Effector memory CD8-positive, alpha-beta T cell (primary cell): ENCODE measurements at regions not wholly inside any gene's neighbourhood (a gene's known extent, or its start where the extent isn't known, plus 50 kb on each side); places are given as distances from the start of the nearest gene placed in this dataset.
"Not testable (repeated sequence)": the region's sequence is repeated elsewhere in the genome, so short reads cannot be mapped to it uniquely, and the experiment has no call there.

Source experiments
- ATAC-seq: fragments of 150-1000 bp; cut with Tn5 transposase; replicated peaks from 2 replicates; pipeline ENCODE4 v1.10.0; 2021; ENCODE audit warnings: mild to moderate bottlenecking, moderate library complexity
- DNase-seq, 3 experiments: peaks; one replicate each; pipeline ENCODE4 v3.0.0; 2021
- H3K27ac Mint-ChIP-seq, 2 donors: one replicate each; pipeline ENCODE4 v1.8.0; 2022; ENCODE audit warnings: mild to moderate bottlenecking in 2 of 2, mixed read lengths in 2 of 2, moderate library complexity in 2 of 2
- H3K27me3 Mint-ChIP-seq, 2 donors: one replicate each; pipeline ENCODE4 v1.8.0; 2022; ENCODE audit warnings: mixed read lengths in 2 of 2
- H3K36me3 Mint-ChIP-seq: one replicate; pipeline ENCODE4 v1.8.0; 2022; ENCODE audit warnings: mild to moderate bottlenecking, moderate library complexity, mixed read lengths; ENCODE audit not compliant: insufficient read depth
- H3K4me1 Mint-ChIP-seq, 2 donors: one replicate each; pipeline ENCODE4 v1.8.0; 2022; ENCODE audit warnings: low read depth in 2 of 2, mixed read lengths in 2 of 2
- H3K4me3 Mint-ChIP-seq, 2 donors: one replicate each; pipeline ENCODE4 v1.8.0; 2022; ENCODE audit warnings: mild to moderate bottlenecking in 2 of 2, mixed read lengths in 2 of 2, moderate library complexity in 2 of 2
- H3K9me3 Mint-ChIP-seq, 2 donors: one replicate each; pipeline ENCODE4 v1.8.0; 2022; ENCODE audit warnings: mixed read lengths in 2 of 2

DNA sequence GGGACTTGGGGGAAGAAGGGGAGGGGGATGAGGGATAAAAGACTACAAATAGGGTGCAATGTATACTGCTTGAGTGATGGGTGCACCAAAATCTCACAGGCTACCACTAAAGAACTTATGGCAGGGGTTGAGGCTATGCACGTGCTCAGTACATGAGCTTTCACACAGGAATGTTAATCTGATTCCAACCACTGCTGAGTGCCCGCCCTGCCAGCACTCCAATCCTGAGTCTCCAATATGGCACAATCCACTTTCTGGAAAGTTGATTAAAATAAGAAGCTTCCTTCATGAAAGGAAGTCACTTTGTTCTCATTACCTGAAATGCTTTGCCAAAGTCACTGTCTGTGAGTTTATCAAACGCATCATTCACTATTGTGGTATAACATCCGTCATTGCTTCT lies 463.0 kb downstream of the IRS2 start:
- Mint-ChIP-seq H3K27ac (no peak overlapping the region), H3K27me3 (no peaks in the 10 kb centered on the region), H3K9me3 (peaks cover 4 to 9% of the 10 kb centered on the region in 2 donors), H3K4me3 (no peak overlapping the region), H3K36me3 (no peaks in the 10 kb centered on the region), H3K4me1 (no peaks in the 10 kb centered on the region)
- ATAC-seq (no peak), DNase-seq (no peak)

DNA sequence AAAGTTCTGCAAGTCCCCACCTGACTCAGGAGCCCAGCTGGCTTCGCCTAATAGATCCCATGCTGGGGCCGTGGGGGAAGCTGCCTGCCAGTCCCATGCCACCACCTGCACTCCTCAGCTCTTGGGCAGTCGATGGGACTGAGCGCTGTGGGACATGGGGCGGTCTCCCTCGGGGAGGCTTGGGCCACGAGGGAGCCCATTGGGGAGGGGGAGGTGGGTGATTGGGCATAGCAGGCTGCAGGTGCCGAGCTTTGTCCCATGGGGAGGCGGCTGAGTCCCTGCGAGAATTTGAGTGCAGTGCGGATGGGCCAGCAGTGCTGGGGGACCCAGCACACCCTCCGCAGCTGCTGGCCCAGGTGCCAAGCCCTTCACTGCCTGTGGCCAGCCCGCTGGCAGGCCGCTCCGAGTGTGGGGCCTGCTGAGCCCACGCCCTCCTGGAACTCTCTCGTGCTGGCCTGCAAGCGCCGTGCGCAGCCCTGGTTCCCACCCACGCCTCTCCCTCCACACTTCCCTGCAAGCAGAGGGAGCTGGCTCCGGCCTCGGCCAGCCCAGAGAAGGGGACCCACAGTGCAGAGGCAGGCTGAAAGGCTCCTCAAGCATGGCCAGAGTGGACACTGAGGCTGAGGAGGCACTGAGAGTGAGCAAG lies 467.3 kb downstream of the IRS2 start:
- no peaks in the 10 kb centered on the region for H3K27me3 Mint-ChIP-seq
- DNase-seq (no peak), ATAC-seq (no peak)
- no peaks in the 10 kb centered on the region for H3K36me3 Mint-ChIP-seq
- H3K9me3 Mint-ChIP-seq = peaks cover 5 to 9% of the 10 kb centered on the region in 2 donors
- no peaks in the 10 kb centered on the region for H3K4me1 Mint-ChIP-seq
- no peak overlapping the region for H3K4me3 Mint-ChIP-seq
- H3K27ac Mint-ChIP-seq = no peak overlapping the region

DNA sequence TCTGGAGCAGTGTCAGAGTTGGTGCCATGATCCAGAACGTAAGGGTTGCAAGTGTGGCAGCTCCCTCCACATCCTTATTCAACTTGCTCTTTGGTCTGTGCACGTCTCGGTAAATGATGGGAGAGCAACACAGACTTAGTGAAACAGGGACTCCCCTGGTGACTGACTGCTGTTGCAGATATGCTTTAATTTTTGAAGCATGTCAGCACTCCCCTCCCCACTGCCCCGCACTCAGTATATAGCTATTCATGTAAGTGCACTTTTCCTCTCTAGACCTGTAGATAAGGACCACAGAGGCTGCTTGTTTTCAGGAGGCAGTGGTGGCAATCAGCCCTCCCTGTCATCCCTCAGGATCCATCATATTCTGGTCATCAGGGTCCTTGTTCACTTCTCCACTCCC lies 470.9 kb downstream of the IRS2 start:
- no peaks in the 10 kb centered on the region for H3K36me3 Mint-ChIP-seq

DNA sequence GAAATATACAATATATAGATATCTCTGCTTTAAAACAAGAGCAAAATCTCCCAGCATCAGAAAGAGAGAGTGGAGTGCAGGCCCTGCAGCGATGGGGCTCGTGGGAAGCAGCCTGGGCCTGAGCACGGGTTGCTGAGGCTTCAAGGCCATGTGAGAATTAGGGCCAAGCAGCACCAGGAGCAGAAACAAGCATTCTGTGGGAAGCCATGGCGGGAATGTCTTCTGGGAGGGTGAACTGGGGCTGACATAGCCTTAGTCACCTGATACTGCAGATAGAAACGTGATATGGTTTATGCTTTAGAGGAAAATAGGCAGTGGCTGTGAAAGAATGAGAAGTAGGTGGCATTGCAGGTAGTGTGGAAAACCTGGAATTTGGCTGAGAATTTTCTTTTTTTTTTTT lies 472.3 kb downstream of the IRS2 start:
- Mint-ChIP-seq H3K9me3 (peaks cover 0 to 2% of the 10 kb centered on the region in 2 donors), H3K27me3 (no peaks in the 10 kb centered on the region), H3K4me3 (no peak overlapping the region), H3K4me1 (no peaks in the 10 kb centered on the region), H3K27ac (no peak overlapping the region), H3K36me3 (no peaks in the 10 kb centered on the region)
- no peak for DNase-seq
- ATAC-seq = no peak

More for the DNA sequence above, 470.9 kb downstream of the IRS2 start:
- Mint-ChIP-seq H3K27me3 (no peaks in the 10 kb centered on the region), H3K27ac (no peak overlapping the region), H3K4me3 (no peak overlapping the region), H3K9me3 (peaks cover 5 to 9% of the 10 kb centered on the region in 2 donors), H3K4me1 (no peaks in the 10 kb centered on the region)
- DNase-seq (no peak), ATAC-seq (no peak)

DNA sequence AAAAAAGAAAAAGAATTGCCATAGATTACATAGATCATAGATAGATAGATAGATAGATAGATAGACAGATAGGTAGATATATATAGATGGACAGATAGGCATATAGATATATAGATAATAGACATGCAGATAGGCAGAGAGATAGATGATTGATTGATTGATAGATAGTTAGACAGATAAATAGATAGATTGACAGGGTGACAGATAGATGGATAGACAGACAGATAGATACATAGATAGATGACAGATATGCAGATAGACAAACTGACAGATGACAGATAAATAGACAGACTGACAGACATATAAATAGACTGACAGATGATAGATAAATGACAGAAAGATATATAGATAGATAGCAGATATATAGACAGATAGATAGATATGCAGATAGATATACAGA lies 474.0 kb downstream of the IRS2 start:
- H3K4me3 Mint-ChIP-seq = no peak overlapping the region
- H3K36me3 Mint-ChIP-seq = no peaks in the 10 kb centered on the region
- H3K9me3 Mint-ChIP-seq = peaks cover 0 to 2% of the 10 kb centered on the region in 2 donors
- ATAC-seq (no peak), DNase-seq (no peak)
- H3K27ac Mint-ChIP-seq = no peak overlapping the region
- H3K4me1 Mint-ChIP-seq = no peaks in the 10 kb centered on the region
- H3K27me3 Mint-ChIP-seq = no peaks in the 10 kb centered on the region

DNA sequence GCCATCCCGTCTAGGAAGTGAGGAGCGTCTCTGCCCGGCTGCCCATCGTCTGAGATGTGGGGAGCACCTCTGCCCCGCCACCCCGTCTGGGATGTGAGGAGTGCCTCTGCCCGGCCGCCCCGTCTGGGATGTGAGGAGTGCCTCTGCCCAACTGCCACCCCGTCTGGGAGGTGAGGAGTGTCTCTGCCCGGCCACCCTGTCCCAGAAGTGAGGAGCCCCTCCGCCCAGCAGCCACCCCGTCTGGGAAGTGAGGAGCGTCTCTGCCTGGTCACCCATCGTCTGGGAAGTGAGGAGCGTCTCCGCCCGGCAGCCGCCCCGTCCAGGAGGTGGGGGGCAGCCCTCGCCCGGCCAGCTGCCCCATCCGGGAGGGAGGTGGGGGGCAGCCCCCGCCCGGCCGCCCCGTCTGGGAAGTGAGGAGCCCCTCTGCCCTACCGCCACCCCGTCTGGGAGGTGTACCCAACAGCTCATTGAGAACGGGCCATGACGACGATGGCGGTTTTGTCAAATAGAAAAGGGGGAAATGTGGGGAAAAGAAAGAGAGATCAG lies 474.9 kb downstream of the IRS2 start:
- not testable (repeated sequence) for H3K27me3 Mint-ChIP-seq, H3K36me3 Mint-ChIP-seq, ATAC-seq, H3K9me3 Mint-ChIP-seq, H3K4me3 Mint-ChIP-seq, H3K4me1 Mint-ChIP-seq, H3K27ac Mint-ChIP-seq, DNase-seq

DNA sequence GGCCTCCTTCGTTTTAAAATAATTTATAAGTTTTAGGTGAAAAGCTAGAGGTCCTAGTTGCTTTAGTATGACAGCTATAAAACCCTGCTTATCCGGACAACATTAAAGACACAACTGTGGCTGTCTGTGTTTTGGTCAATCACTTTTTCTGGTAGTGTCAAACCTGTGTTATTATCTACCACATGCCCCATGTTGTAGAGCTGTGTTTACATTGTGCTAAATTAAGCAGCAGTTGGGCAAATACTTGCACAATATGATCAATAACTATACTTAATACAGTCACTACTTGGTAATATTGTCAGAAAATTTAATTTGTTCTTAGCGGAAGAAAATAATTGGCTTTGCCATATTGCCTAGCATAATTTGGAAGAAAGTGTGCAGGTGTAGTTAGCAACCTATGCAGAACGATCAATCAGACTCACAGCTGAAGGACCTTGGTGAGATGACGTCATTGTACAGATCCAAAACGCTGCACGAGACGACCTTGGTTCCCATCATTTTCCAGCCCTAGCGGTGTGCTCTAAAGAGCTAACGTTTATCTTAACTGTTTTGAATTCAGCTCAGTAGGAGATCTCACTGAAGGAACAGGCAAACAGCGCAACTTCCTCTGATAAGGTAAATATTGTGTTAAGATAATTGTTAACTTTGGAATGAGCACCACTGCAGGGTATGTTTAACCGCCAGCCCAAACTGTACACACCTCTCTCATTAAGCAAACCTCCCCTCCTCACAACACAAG lies 476.6 kb downstream of the IRS2 start:
- ATAC-seq (no peak), DNase-seq (no peak)
- Mint-ChIP-seq H3K27ac (no peak overlapping the region), H3K36me3 (no peaks in the 10 kb centered on the region), H3K27me3 (no peaks in the 10 kb centered on the region), H3K4me1 (no peaks in the 10 kb centered on the region), H3K9me3 (peaks cover 0 to 5% of the 10 kb centered on the region in 2 donors), H3K4me3 (no peak overlapping the region)

DNA sequence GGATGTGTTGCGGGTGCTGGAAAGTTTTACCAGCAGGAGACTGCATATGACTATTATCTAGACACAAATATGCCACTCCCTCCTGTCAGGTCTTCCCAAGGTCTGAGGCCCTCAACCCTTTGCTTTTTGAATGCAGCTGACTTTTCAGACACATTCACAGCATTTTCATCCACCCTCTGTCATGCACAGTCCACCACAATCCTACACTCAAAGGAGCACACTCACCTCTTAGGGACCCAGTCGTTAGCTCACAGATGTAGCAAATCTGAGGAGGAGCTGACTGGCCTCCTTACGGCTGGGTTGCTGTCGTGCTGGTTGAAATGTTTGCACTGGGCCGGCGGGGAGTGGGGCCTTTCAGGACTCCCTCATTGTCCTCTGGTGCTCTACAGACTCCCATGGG lies 479.4 kb downstream of the IRS2 start:
- Mint-ChIP-seq H3K36me3 (no peaks in the 10 kb centered on the region), H3K9me3 (peaks cover 0 to 5% of the 10 kb centered on the region in 2 donors), H3K4me3 (no peak overlapping the region), H3K27me3 (no peaks in the 10 kb centered on the region), H3K4me1 (no peaks in the 10 kb centered on the region), H3K27ac (no peak overlapping the region)
- DNase-seq (no peak), ATAC-seq (no peak)

DNA sequence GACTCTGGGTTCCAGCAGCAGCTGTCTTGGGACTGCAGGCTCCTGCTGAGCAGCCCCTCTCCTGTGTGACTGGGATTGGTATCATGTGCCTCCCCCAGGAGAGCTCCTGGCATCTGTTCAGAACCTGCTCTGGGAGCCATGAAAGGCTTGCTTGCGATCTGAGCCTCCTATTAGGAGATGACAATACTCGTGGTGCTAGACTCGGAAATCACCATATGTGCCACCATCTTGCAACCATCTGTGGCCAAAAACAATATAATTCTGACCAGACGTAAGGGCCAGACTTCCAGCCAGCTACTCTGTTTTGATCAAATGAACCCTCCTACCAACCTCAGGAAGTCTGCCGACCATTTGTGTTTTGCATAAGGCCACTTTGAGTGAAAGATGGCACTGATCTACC lies 484.7 kb downstream of the IRS2 start:
- Mint-ChIP-seq H3K4me3 (no peak overlapping the region), H3K4me1 (no peaks in the 10 kb centered on the region), H3K27me3 (no peaks in the 10 kb centered on the region), H3K9me3 (peaks cover 0 to 4% of the 10 kb centered on the region in 2 donors), H3K36me3 (no peaks in the 10 kb centered on the region), H3K27ac (no peak overlapping the region)
- DNase-seq (no peak), ATAC-seq (no peak)

DNA sequence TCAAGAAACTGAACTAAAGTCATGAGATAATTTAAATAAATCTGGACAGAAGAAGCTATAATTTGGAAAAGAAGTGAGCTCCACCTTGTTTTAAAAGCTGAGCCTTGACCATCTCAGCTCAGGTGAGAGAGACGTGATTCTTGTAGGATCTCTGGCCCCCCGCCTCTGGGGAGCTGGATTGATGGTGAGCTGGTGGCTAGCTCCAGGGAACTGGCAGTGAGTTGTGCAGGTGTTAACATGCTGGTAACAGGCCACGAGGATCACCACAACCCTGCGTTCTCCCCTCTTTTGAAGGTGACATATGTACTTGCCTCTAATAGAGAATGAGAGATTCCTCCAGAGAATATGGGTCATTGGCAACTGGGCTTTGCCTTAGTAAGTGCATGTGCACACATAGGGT lies 485.1 kb downstream of the IRS2 start:
- no peak overlapping the region for H3K4me3 Mint-ChIP-seq
- no peak for ATAC-seq
- H3K36me3 Mint-ChIP-seq = no peaks in the 10 kb centered on the region
- peaks cover 0 to 4% of the 10 kb centered on the region in 2 donors for H3K9me3 Mint-ChIP-seq
- no peaks in the 10 kb centered on the region for H3K27me3 Mint-ChIP-seq
- DNase-seq = no peak
- no peak overlapping the region for H3K27ac Mint-ChIP-seq
- no peaks in the 10 kb centered on the region for H3K4me1 Mint-ChIP-seq

DNA sequence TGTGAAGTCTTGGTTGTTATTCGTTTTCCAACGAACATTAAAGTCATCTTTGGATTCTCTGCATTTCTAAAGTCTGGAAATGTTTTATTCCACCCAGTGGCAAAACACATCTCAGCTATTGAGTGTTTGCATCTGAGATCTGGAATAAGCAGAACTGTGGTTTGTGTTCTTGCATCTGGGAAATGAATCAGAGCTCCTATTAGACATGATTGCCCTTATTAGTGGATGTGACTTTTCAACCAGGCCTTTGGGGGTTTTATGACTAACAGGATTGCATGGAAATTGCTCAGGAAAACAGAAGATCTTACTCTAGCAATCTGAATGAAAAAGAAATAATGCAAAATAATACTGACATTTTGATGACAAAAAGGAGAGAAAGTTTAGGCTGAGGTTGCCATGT lies 488.8 kb downstream of the IRS2 start:
- ATAC-seq (no peak), DNase-seq (no peak)
- H3K4me1 Mint-ChIP-seq = no peaks in the 10 kb centered on the region
- no peaks in the 10 kb centered on the region for H3K27me3 Mint-ChIP-seq
- no peak overlapping the region for H3K4me3 Mint-ChIP-seq
- peaks cover 0 to 4% of the 10 kb centered on the region in 2 donors for H3K9me3 Mint-ChIP-seq
- H3K27ac Mint-ChIP-seq = no peak overlapping the region
- no peaks in the 10 kb centered on the region for H3K36me3 Mint-ChIP-seq

DNA sequence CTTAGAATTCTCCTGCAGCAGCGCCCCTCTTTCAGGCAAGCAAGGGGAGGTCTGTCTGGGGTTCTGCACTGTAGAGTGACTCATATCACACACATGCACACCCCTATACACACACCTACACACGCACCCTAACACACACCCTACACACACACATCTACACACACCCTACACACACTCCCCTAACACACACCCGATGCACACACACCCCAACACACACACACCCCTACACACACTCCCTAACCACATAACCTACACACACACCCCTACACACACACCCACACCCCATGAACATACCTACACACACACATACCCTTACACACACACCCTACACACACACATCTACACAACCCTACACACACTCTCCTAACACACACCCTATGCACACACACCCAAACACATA lies 493.2 kb downstream of the IRS2 start:
- Mint-ChIP-seq H3K4me1 (no peaks in the 10 kb centered on the region), H3K36me3 (no peaks in the 10 kb centered on the region), H3K9me3 (no peaks in the 10 kb centered on the region), H3K4me3 (no peak overlapping the region), H3K27ac (no peak overlapping the region), H3K27me3 (no peaks in the 10 kb centered on the region)
- ATAC-seq = no peak
- no peak for DNase-seq

DNA sequence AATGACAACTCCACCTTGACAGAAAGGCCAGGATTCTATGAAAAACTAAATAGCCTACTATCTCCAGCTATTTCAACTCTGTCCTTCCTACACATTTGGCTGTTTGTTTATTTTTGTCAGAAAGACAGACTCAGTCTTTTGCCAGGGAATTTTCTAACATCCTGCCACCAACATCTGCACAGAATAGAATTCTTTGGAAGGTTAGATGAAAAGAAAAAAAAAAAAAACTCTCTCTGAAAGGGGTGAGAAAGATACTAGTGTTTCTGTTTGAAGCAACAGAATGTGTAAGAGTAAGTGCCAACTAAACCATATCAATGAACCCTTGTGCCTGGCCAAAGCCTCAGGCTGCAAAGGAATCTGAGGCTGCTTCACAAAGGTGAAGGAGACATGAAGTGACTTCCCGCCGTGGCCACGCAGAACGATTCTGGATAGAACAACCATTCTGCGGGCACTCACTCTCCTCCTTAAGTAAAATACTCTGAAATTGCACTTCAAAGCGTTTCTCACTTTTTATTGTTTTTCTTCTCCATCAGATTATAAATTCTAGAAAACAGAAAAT lies 498.2 kb downstream of the IRS2 start:
- ATAC-seq (no peak), DNase-seq (no peak)
- Mint-ChIP-seq H3K9me3 (peaks cover 0 to 7% of the 10 kb centered on the region in 2 donors), H3K27me3 (no peaks in the 10 kb centered on the region), H3K27ac (no peak overlapping the region), H3K36me3 (no peaks in the 10 kb centered on the region), H3K4me1 (no peaks in the 10 kb centered on the region), H3K4me3 (no peak overlapping the region)

DNA sequence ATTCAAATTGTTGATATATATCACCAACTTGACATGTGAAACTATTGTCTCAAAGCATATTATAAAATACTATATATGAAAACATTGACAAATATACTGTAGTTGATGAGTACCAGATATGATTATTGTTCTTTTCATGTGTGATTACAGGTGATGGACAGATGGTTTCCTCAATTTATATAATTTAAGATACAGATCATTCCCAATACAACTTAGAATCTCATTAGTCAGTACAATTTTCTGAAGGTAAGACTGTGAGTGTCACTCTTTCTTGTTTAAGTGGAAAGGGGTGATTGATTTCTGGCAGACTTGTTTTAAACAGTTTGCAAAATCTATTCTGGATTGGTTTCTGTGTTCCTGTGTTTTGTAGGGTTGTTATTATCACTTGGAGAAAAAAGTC lies 498.8 kb downstream of the IRS2 start:
- DNase-seq (no peak), ATAC-seq (no peak)
- Mint-ChIP-seq H3K4me3 (no peak overlapping the region), H3K27me3 (no peaks in the 10 kb centered on the region), H3K27ac (no peak overlapping the region), H3K9me3 (peaks cover 0 to 7% of the 10 kb centered on the region in 2 donors), H3K36me3 (no peaks in the 10 kb centered on the region), H3K4me1 (no peaks in the 10 kb centered on the region)
